ENCODE measurements at regions not wholly inside any gene's neighbourhood (a gene's known extent, or its start where the extent isn't known, plus 50 kb on each side); places are given as distances from the start of the nearest gene placed in this dataset.

GRCh38 chr9:101791938-101792337, 53.5 kb upstream of the GRIN3A start (continued):
- no peak for TF ChIP-seq HDAC2 (IDR thresholded peaks at IDR 0.05; ENCODE audit: borderline replicate concordance in 1 of 2, low read depth in 2 of 2, low read length in 2 of 2)
- TF ChIP-seq CTCF (IDR thresholded peaks at IDR 0.05; ENCODE audit: control extremely low read depth in 1 of 3, insufficient read depth in 1 of 3, low read depth in 1 of 3, low read length in 3 of 3), result peak; percentile 73 to 88 (median 77)
- TF ChIP-seq BRCA1 (IDR thresholded peaks at IDR 0.05; ENCODE audit: low read depth, low read length), result no peak

Data from H1 (cell line).